Activated T-helper 1 cell treated with anti-CD3 and anti-CD28 coated beads, Interleukin-12 subunit alpha, Interleukin-12 subunit beta, Interleukin-2, Interleukin-4 antibody, amounts not matched to agents 30 ng/mL and 10 ng/mL and 1 ng/mL, durations not matched to agents 14 hours and 24 hours and 36 hours (primary cell): ENCODE measurements at regions not wholly inside any gene's neighbourhood (a gene's known extent, or its start where the extent isn't known, plus 50 kb on each side); places are given as distances from the start of the nearest gene placed in this dataset.

Experiments used
- DNase-seq: peaks from one replicate; pipeline ENCODE4 v3.0.0; 2021; ENCODE audit warnings: low spot score
- H3K27ac Mint-ChIP-seq: one replicate; pipeline ENCODE4 v1.8.0; 2021; ENCODE audit warnings: mild to moderate bottlenecking, mixed read lengths
- H3K27me3 Mint-ChIP-seq: one replicate; pipeline ENCODE4 v1.8.0; 2022; ENCODE audit warnings: mild to moderate bottlenecking, moderate library complexity, mixed read lengths; ENCODE audit not compliant: insufficient read depth
- H3K36me3 Mint-ChIP-seq: one replicate; pipeline ENCODE4 v1.8.0; 2021; ENCODE audit warnings: low read depth, mixed read lengths
- H3K4me1 Mint-ChIP-seq: one replicate; pipeline ENCODE4 v1.8.0; 2021; ENCODE audit warnings: low read depth, mixed read lengths
- H3K4me3 Mint-ChIP-seq: one replicate; pipeline ENCODE4 v1.8.0; 2021; ENCODE audit warnings: mild to moderate bottlenecking, moderate library complexity, mixed read lengths
- H3K9me3 Mint-ChIP-seq: one replicate; pipeline ENCODE4 v1.8.0; 2021; ENCODE audit warnings: mixed read lengths
- intact Hi-C: fragments of 100-400 bp; cut with micrococcal nuclease; formaldehyde crosslinking; loops from one replicate; pipeline ENCODE4 v1.15.1; 2024

- no peak for DNase-seq
- no peak overlapping the region for H3K27ac Mint-ChIP-seq
- no peak overlapping the region for H3K4me3 Mint-ChIP-seq
- no peaks in the 10 kb centered on the region for H3K36me3 Mint-ChIP-seq
- H3K4me1 Mint-ChIP-seq: no peaks in the 10 kb centered on the region
- H3K27me3 Mint-ChIP-seq: no peaks in the 10 kb centered on the region
- intact Hi-C loops: no loop called here
- peaks cover 20% of the 10 kb centered on the region for H3K9me3 Mint-ChIP-seq
Observed at GRCh38 chr1:222299524-222299923, 248.4 kb downstream of the HHIPL2 start.

- H3K27me3 Mint-ChIP-seq: no peaks in the 10 kb centered on the region
- no peaks in the 10 kb centered on the region for H3K4me1 Mint-ChIP-seq
- H3K4me3 Mint-ChIP-seq: no peak overlapping the region
- H3K9me3 Mint-ChIP-seq: peaks cover 9% of the 10 kb centered on the region
- DNase-seq: no peak
- H3K27ac Mint-ChIP-seq: no peak overlapping the region
- intact Hi-C loops: no loop called here
- no peaks in the 10 kb centered on the region for H3K36me3 Mint-ChIP-seq
Observed at GRCh38 chr1:222290866-222291265, 257.0 kb downstream of the HHIPL2 start.

- no peaks in the 10 kb centered on the region for H3K27me3 Mint-ChIP-seq
- DNase-seq: no peak
- H3K27ac Mint-ChIP-seq: no peak overlapping the region
- intact Hi-C loops: no loop called here
- H3K36me3 Mint-ChIP-seq: no peaks in the 10 kb centered on the region
- H3K4me1 Mint-ChIP-seq: no peaks in the 10 kb centered on the region
- H3K4me3 Mint-ChIP-seq: no peak overlapping the region
- H3K9me3 Mint-ChIP-seq: no peaks in the 10 kb centered on the region
Observed at GRCh38 chr1:222288053-222288452, 259.9 kb downstream of the HHIPL2 start.

- Mint-ChIP-seq H3K9me3 (no peaks in the 10 kb centered on the region), H3K4me1 (no peaks in the 10 kb centered on the region), H3K36me3 (no peaks in the 10 kb centered on the region), H3K27me3 (no peaks in the 10 kb centered on the region), H3K4me3 (no peak overlapping the region), H3K27ac (no peak overlapping the region)
- DNase-seq: no peak
- intact Hi-C loops: no loop called here
Observed at GRCh38 chr1:222286011-222286410, 261.9 kb downstream of the HHIPL2 start.

- Mint-ChIP-seq H3K4me1 (no peaks in the 10 kb centered on the region), H3K36me3 (no peaks in the 10 kb centered on the region), H3K27me3 (no peaks in the 10 kb centered on the region), H3K9me3 (no peaks in the 10 kb centered on the region), H3K27ac (no peak overlapping the region), H3K4me3 (no peak overlapping the region)
- intact Hi-C loops: no loop called here
- no peak for DNase-seq
Observed at GRCh38 chr1:222285526-222285925, 262.4 kb downstream of the HHIPL2 start.

- Mint-ChIP-seq H3K4me1 (no peaks in the 10 kb centered on the region), H3K27me3 (no peaks in the 10 kb centered on the region), H3K27ac (no peak overlapping the region), H3K36me3 (no peaks in the 10 kb centered on the region), H3K4me3 (no peak overlapping the region), H3K9me3 (no peaks in the 10 kb centered on the region)
- DNase-seq: no peak
- intact Hi-C loops: no loop called here
Observed at GRCh38 chr1:222284466-222284865, 263.4 kb downstream of the HHIPL2 start.

- intact Hi-C loops: no loop called here
- H3K36me3 Mint-ChIP-seq: no peaks in the 10 kb centered on the region
- no peaks in the 10 kb centered on the region for H3K9me3 Mint-ChIP-seq
- no peaks in the 10 kb centered on the region for H3K27me3 Mint-ChIP-seq
- no peak overlapping the region for H3K27ac Mint-ChIP-seq
- H3K4me1 Mint-ChIP-seq: no peaks in the 10 kb centered on the region
- H3K4me3 Mint-ChIP-seq: no peak overlapping the region
- no peak for DNase-seq
Observed at GRCh38 chr1:222283147-222283768, 264.6 kb downstream of the HHIPL2 start.

GRCh38 chr1:222279591-222279990, 268.3 kb downstream of the HHIPL2 start:
- Mint-ChIP-seq H3K27ac (no peak overlapping the region), H3K4me1 (no peaks in the 10 kb centered on the region), H3K4me3 (no peak overlapping the region), H3K27me3 (no peaks in the 10 kb centered on the region), H3K9me3 (no peaks in the 10 kb centered on the region), H3K36me3 (no peaks in the 10 kb centered on the region)
- intact Hi-C loops: no loop called here
- no peak for DNase-seq

- intact Hi-C loops: no loop called here
- Mint-ChIP-seq H3K36me3 (no peaks in the 10 kb centered on the region), H3K4me1 (no peaks in the 10 kb centered on the region), H3K4me3 (no peak overlapping the region), H3K27me3 (no peaks in the 10 kb centered on the region), H3K27ac (no peak overlapping the region), H3K9me3 (no peaks in the 10 kb centered on the region)
- DNase-seq: no peak
Observed at GRCh38 chr1:222278501-222278900, 269.4 kb downstream of the HHIPL2 start.

- Mint-ChIP-seq H3K4me1 (no peaks in the 10 kb centered on the region), H3K36me3 (no peaks in the 10 kb centered on the region), H3K27me3 (peaks cover 2% of the 10 kb centered on the region), H3K4me3 (no peak overlapping the region), H3K9me3 (no peaks in the 10 kb centered on the region), H3K27ac (no peak overlapping the region)
- no peak for DNase-seq
- intact Hi-C loops: no loop called here
Observed at GRCh38 chr1:222275729-222276465, 272.0 kb downstream of the HHIPL2 start.

GRCh38 chr1:222275001-222275728, 272.7 kb downstream of the HHIPL2 start:
- no peaks in the 10 kb centered on the region for H3K9me3 Mint-ChIP-seq
- H3K4me3 Mint-ChIP-seq: no peak overlapping the region
- no peaks in the 10 kb centered on the region for H3K36me3 Mint-ChIP-seq
- H3K27me3 Mint-ChIP-seq: peaks cover 2% of the 10 kb centered on the region
- no peak overlapping the region for H3K27ac Mint-ChIP-seq
- intact Hi-C loops: no loop called here
- no peaks in the 10 kb centered on the region for H3K4me1 Mint-ChIP-seq
- no peak for DNase-seq

GRCh38 chr1:222266223-222267196, 281.4 kb downstream of the HHIPL2 start:
- Mint-ChIP-seq H3K4me1 (no peaks in the 10 kb centered on the region), H3K4me3 (no peak overlapping the region), H3K27me3 (peaks cover 4% of the 10 kb centered on the region), H3K27ac (no peak overlapping the region), H3K9me3 (no peaks in the 10 kb centered on the region), H3K36me3 (no peaks in the 10 kb centered on the region)
- no peak for DNase-seq
- intact Hi-C loops: no loop called here
